GM23338 (cell line): ENCODE measurements at regions not wholly inside any gene's neighbourhood (a gene's known extent, or its start where the extent isn't known, plus 50 kb on each side); places are given as distances from the start of the nearest gene placed in this dataset.

Experiments used
- ATAC-seq: fragments of 200-7000 bp; cut with Tn5 transposase; 3 replicates; pipeline ENCODE4 v1.9.1; 2020
- DNase-seq: peaks from one replicate; pipeline ENCODE4 v3.0.0-alpha.2; 2015; ENCODE audit warnings: low spot score
- H2AFZ ChIP-seq: fragments of 200-600 bp; sonication (generic); 2 replicates; pipeline ENCODE4 v1.8.0; 2016; ENCODE audit warnings: antibody characterized with exemption, mild to moderate bottlenecking, moderate library complexity
- H3F3A ChIP-seq: fragments of 200-600 bp; sonication (generic); replicated peaks from 2 replicates; pipeline ENCODE4 v1.8.0; 2017; ENCODE audit warnings: antibody characterized with exemption, mixed run types, low read depth
- H3K27ac ChIP-seq: fragments of 200-600 bp; sonication (generic); 2 replicates; pipeline ENCODE4 v1.6.1; 2016; ENCODE audit warnings: low read depth
- H3K27me3 ChIP-seq: fragments of 200-600 bp; sonication (generic); 2 replicates; pipeline ENCODE4 v1.8.0; 2016; ENCODE audit warnings: mild to moderate bottlenecking, mixed run types, moderate library complexity; ENCODE audit not compliant: insufficient read depth
- H3K36me3 ChIP-seq: fragments of 200-600 bp; sonication (generic); 2 replicates; pipeline ENCODE4 v1.8.0; 2016; ENCODE audit warnings: mild to moderate bottlenecking; ENCODE audit not compliant: insufficient read depth
- H3K4me1 ChIP-seq: fragments of 200-600 bp; sonication (generic); 2 replicates; pipeline ENCODE4 v1.8.0; 2016; ENCODE audit warnings: mild to moderate bottlenecking, moderate library complexity; ENCODE audit not compliant: insufficient read depth
- H3K4me2 ChIP-seq: fragments of 200-600 bp; sonication (generic); 2 replicates; pipeline ENCODE4 v1.7.1; 2017; ENCODE audit warnings: mixed run types
- H3K4me3 ChIP-seq: fragments of 200-600 bp; sonication (generic); 2 replicates; pipeline ENCODE4 v1.6.1; 2016; ENCODE audit warnings: mixed run types
- H3K79me2 ChIP-seq: fragments of 200-600 bp; sonication (generic); replicated peaks from 2 replicates; pipeline ENCODE4 v1.8.0; 2017; ENCODE audit warnings: mild to moderate bottlenecking; ENCODE audit not compliant: insufficient read depth
- H3K9me2 ChIP-seq: fragments of 200-600 bp; sonication (generic); 2 replicates; pipeline ENCODE4 v1.8.0; 2017; ENCODE audit not compliant: insufficient read depth
- H4K20me1 ChIP-seq: fragments of 200-600 bp; sonication (generic); replicated peaks from 2 replicates; pipeline ENCODE4 v1.8.0; 2017; ENCODE audit warnings: mild to moderate bottlenecking; ENCODE audit not compliant: insufficient read depth
- H3K27ac Mint-ChIP-seq: 2 replicates; pipeline ENCODE4 v1.8.0; 2020; ENCODE audit warnings: inconsistent platforms, mild to moderate bottlenecking, moderate library complexity, mixed read lengths
- H3K27me3 Mint-ChIP-seq: 3 replicates; pipeline ENCODE4 v1.8.0; 2022; ENCODE audit warnings: low read depth, mild to moderate bottlenecking, moderate library complexity, mixed read lengths, inconsistent platforms; ENCODE audit not compliant: insufficient read depth, poor library complexity
- H3K36me3 Mint-ChIP-seq: 3 replicates; pipeline ENCODE4 v1.8.0; 2021; ENCODE audit warnings: low read depth, mild to moderate bottlenecking, inconsistent platforms, moderate library complexity, mixed read lengths
- H3K4me1 Mint-ChIP-seq: 3 replicates; pipeline ENCODE4 v1.8.0; 2020; ENCODE audit warnings: mild to moderate bottlenecking, inconsistent platforms, mixed read lengths
- H3K4me3 Mint-ChIP-seq: 3 replicates; pipeline ENCODE4 v1.8.0; 2021; ENCODE audit warnings: moderate library complexity, mild to moderate bottlenecking, inconsistent platforms, mixed read lengths
- H3K9me3 Mint-ChIP-seq: 3 replicates; pipeline ENCODE4 v1.8.0; 2020; ENCODE audit warnings: moderate library complexity, mild to moderate bottlenecking, inconsistent platforms, mixed read lengths
- CREB1 ChIP-seq: fragments of 250-450 bp; sonication (Bioruptor Pico); IDR thresholded peaks from 2 replicates; pipeline ENCODE4 v1.5.0; 2020; ENCODE audit warnings: low read depth, mild to moderate bottlenecking, moderate library complexity
- EZH2phosphoT487 ChIP-seq: fragments of 200-600 bp; sonication (generic); IDR thresholded peaks from one replicate; pipeline ENCODE4 v1.8.1; 2018; ENCODE audit warnings: antibody characterized with exemption; ENCODE audit not compliant: unreplicated experiment
- REST ChIP-seq: IDR thresholded peaks from one replicate; pipeline ENCODE4 v1.6.1; 2018; ENCODE audit warnings: antibody characterized with exemption; ENCODE audit not compliant: unreplicated experiment
- ZNF462 ChIP-seq: fragments of 250-450 bp; sonication (Bioruptor Pico); IDR thresholded peaks from 2 replicates; pipeline ENCODE4 v1.5.0; 2020; ENCODE audit warnings: mild to moderate bottlenecking, moderate library complexity

GRCh38 chr6:147095316-147095715 lies 108.9 kb upstream of the STXBP5 start (continued):
- TF ChIP-seq ZNF462 (CRISPR knock-in tag): no peak
- TF ChIP-seq CREB1: no peak
- no peak for TF ChIP-seq REST
- TF ChIP-seq EZH2phosphoT487: no peak

GRCh38 chr6:147099974-147100373 lies 104.2 kb upstream of the STXBP5 start:
- DNase-seq: no peak
- Histone ChIP-seq H3K4me3 (no peak overlapping the region), H3K4me2 (no peak overlapping the region), H3K27me3 (no peaks in the 10 kb centered on the region), H2AFZ (no peak overlapping the region), H3K4me1 (no peaks in the 10 kb centered on the region), H3K27ac (no peak overlapping the region), H3F3A (no peaks in the 10 kb centered on the region), H3K9me2 (no peaks in the 10 kb centered on the region), H3K36me3 (no peaks in the 10 kb centered on the region), H4K20me1 (no peaks in the 10 kb centered on the region), H3K79me2 (no peaks in the 10 kb centered on the region)
- no peak for ATAC-seq
- Mint-ChIP-seq H3K4me3 (no peak overlapping the region), H3K27ac (no peak overlapping the region), H3K4me1 (no peaks in the 10 kb centered on the region), H3K36me3 (no peaks in the 10 kb centered on the region), H3K9me3 (no peaks in the 10 kb centered on the region), H3K27me3 (no peaks in the 10 kb centered on the region)
- no peak for TF ChIP-seq ZNF462 (CRISPR knock-in tag)
